Lung (tissue), 11 donors: ENCODE measurements at regions not wholly inside any gene's neighbourhood (a gene's known extent, or its start where the extent isn't known, plus 50 kb on each side); places are given as distances from the start of the nearest gene placed in this dataset.

Experiments used
- ATAC-seq: fragments of 200-7000 bp; cut with Tn5 transposase; one replicate; pipeline ENCODE4 v1.9.1; 2020; ENCODE audit warnings: moderate number of reproducible peaks; ENCODE audit not compliant: insufficient read depth, low FRiP score
- DNase-seq, 3 donors: peaks; one replicate each; pipeline ENCODE4 v3.0.0-alpha.2; 2013 to 2017
- H3K27ac ChIP-seq, 2 donors: one replicate each; pipeline ENCODE4 v1.5.1; 2013; ENCODE audit warnings: mild to moderate bottlenecking in 2 of 2, moderate library complexity in 2 of 2, control low read depth in 1 of 2, inconsistent platforms in 1 of 2, low read depth in 1 of 2, low read length in 1 of 2
- H3K27me3 ChIP-seq, 3 donors: one replicate each; pipeline ENCODE4 v1.5.1; 2013; ENCODE audit warnings: low read length in 2 of 3; ENCODE audit not compliant: control insufficient read depth in 3 of 3, insufficient read depth in 3 of 3
- H3K36me3 ChIP-seq, 4 donors: one replicate each; pipeline ENCODE4 v1.5.1; 2013; ENCODE audit warnings: low read length in 4 of 4, mild to moderate bottlenecking in 1 of 4, moderate library complexity in 1 of 4; ENCODE audit not compliant: control insufficient read depth in 4 of 4, insufficient read depth in 4 of 4
- H3K4me1 ChIP-seq, 5 donors: one replicate each; pipeline ENCODE4 v1.5.1; 2013; ENCODE audit warnings: low read length in 5 of 5, mild to moderate bottlenecking in 2 of 5, moderate library complexity in 1 of 5; ENCODE audit not compliant: control insufficient read depth in 5 of 5, insufficient read depth in 5 of 5
- H3K4me3 ChIP-seq: one replicate; pipeline ENCODE4 v1.5.1; 2013; ENCODE audit warnings: mild to moderate bottlenecking, control low read depth, moderate library complexity
- H3K9ac ChIP-seq, 2 donors: one replicate each; pipeline ENCODE4 v1.5.1; 2013; ENCODE audit warnings: low read length in 2 of 2, control low read depth in 1 of 2; ENCODE audit not compliant: insufficient read depth in 1 of 2
- H3K9me3 ChIP-seq, 4 donors: one replicate each; pipeline ENCODE4 v1.5.1; 2013; ENCODE audit warnings: low read length in 3 of 4, mild to moderate bottlenecking in 1 of 4, moderate library complexity in 1 of 4; ENCODE audit not compliant: control insufficient read depth in 4 of 4, insufficient read depth in 3 of 4
- WGBS, 2 donors: extraction: QIAGEN DNeasy Blood & Tissue Kit; methylation state at CpG; one replicate each; pipeline ENCODE4 v1.1.7; 2013; 5-methylcytosine and 5-hydroxymethylcytosine counted together
- TF ChIP-seq, protein P1 (sequence below): IDR thresholded peaks from 2 replicates; pipeline ENCODE4 v1.5.1; 2012; ENCODE audit warnings: mild to moderate bottlenecking; ENCODE audit errors: control extremely low read depth, extremely low read depth
- donor health status: control.
- donor health status: control.
- donor health status: Bipolar disorder and iron deficiency.
- donor health status: healthy.
- donor health status: DM: yes; HTN: yes; CAD: no.

- WGBS, 2 donors = 66 to 95% methylated on average over 4 of the region's 4 CpGs
- Histone ChIP-seq H3K36me3 (no peaks in the 10 kb centered on the region), H3K27ac (no peak overlapping the region), H3K9ac (no peak overlapping the region), H3K9me3 (no peaks in the 10 kb centered on the region), H3K27me3 (no peaks in the 10 kb centered on the region), H3K4me1 (no peaks in the 10 kb centered on the region), H3K4me3 (no peak overlapping the region)
- ATAC-seq = no peak
- no peak for DNase-seq
- TF ChIP-seq, protein P1, sequence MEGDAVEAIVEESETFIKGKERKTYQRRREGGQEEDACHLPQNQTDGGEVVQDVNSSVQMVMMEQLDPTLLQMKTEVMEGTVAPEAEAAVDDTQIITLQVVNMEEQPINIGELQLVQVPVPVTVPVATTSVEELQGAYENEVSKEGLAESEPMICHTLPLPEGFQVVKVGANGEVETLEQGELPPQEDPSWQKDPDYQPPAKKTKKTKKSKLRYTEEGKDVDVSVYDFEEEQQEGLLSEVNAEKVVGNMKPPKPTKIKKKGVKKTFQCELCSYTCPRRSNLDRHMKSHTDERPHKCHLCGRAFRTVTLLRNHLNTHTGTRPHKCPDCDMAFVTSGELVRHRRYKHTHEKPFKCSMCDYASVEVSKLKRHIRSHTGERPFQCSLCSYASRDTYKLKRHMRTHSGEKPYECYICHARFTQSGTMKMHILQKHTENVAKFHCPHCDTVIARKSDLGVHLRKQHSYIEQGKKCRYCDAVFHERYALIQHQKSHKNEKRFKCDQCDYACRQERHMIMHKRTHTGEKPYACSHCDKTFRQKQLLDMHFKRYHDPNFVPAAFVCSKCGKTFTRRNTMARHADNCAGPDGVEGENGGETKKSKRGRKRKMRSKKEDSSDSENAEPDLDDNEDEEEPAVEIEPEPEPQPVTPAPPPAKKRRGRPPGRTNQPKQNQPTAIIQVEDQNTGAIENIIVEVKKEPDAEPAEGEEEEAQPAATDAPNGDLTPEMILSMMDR = no peak
Measured at GRCh38 chr15:45943240-45943639, 308.4 kb downstream of the SQOR start.

DNA sequence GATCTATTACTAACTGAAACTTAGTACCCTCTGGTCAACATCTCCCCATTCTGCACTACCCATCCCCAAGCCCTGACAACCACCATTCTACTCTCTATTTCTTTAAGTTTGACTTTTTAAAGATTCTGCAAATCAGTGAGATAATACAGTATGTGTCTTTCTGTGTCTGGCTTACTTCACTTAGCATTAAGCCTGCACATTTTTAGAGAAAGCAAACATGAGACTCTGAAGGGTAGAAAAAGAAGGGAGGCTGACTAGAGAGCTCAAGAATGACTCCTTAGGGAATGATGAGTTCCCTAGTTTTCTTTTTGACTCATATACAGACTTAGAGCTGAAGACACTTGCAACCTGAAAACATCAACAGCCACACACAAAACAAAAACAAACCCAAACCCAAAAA lies 311.3 kb downstream of the SQOR start:
- no peaks in the 10 kb centered on the region for H3K36me3 ChIP-seq
- no peak for DNase-seq
- H3K9ac ChIP-seq = no peak overlapping the region
- no peak for ATAC-seq
- H3K4me1 ChIP-seq = no peaks in the 10 kb centered on the region
- no peaks in the 10 kb centered on the region for H3K9me3 ChIP-seq
- no peak overlapping the region for H3K27ac ChIP-seq
- TF ChIP-seq, protein P1 = no peak
- no peaks in the 10 kb centered on the region for H3K27me3 ChIP-seq
- no peak overlapping the region for H3K4me3 ChIP-seq

- no peak overlapping the region for H3K4me3 ChIP-seq
- DNase-seq = peak in 1 of 3 donors; percentile 9
- no peaks in the 10 kb centered on the region for H3K4me1 ChIP-seq
- ATAC-seq = no peak
- no peak overlapping the region for H3K27ac ChIP-seq
- H3K9ac ChIP-seq = no peak overlapping the region
- no peaks in the 10 kb centered on the region for H3K27me3 ChIP-seq
- H3K9me3 ChIP-seq = no peaks in the 10 kb centered on the region
- TF ChIP-seq, protein P1 = no peak
- H3K36me3 ChIP-seq = no peaks in the 10 kb centered on the region
- 24 to 31% methylated on average over 3 of the region's 3 CpGs for WGBS, 2 donors
Measured at GRCh38 chr15:45948181-45948621, 313.4 kb downstream of the SQOR start.

- 77 to 86% methylated on average over 3 of the region's 3 CpGs for WGBS, 2 donors
- H3K4me3 ChIP-seq = no peak overlapping the region
- H3K36me3 ChIP-seq = no peaks in the 10 kb centered on the region
- no peaks in the 10 kb centered on the region for H3K27me3 ChIP-seq
- H3K27ac ChIP-seq = no peak overlapping the region
- H3K9ac ChIP-seq = no peak overlapping the region
- peaks cover 0 to 8% (median 2%) of the 10 kb centered on the region in 4 donors for H3K9me3 ChIP-seq
- TF ChIP-seq, protein P1 = no peak
- DNase-seq (no peak), ATAC-seq (no peak)
- no peaks in the 10 kb centered on the region for H3K4me1 ChIP-seq
Measured at GRCh38 chr15:45958924-45959323, 324.1 kb downstream of the SQOR start.
